ENCODE measurements at regions not wholly inside any gene's neighbourhood (a gene's known extent, or its start where the extent isn't known, plus 50 kb on each side); places are given as distances from the start of the nearest gene placed in this dataset.

- H3K79me2 ChIP-seq (ENCODE audit: control insufficient read depth, insufficient read depth, low read length): no peaks in the 10 kb centered on the region
- H3K27me3 ChIP-seq (ENCODE audit: control insufficient read depth, extremely low read depth, insufficient read depth, low read length): no peaks in the 10 kb centered on the region
- peaks cover 15% of the 10 kb centered on the region for H3K9me3 ChIP-seq (ENCODE audit: control insufficient read depth, low read depth, low read length)
- H3K27ac ChIP-seq (ENCODE audit: control insufficient read depth, insufficient read depth, low read length): peak overlapping the region; percentile 64
- peak overlapping the region; percentile 59 for H2AFZ ChIP-seq (ENCODE audit: control insufficient read depth, low read length)
- H4K20me1 ChIP-seq (ENCODE audit: control insufficient read depth, extremely low read depth, insufficient read depth, low read length): no peaks in the 10 kb centered on the region
- dilution Hi-C loops (cut with MboI; ENCODE audit: extremely low pct_ligation_motif_present, low sequenced_read_pairs): loop anchor here (5.0 kb wide), 1 partner anchor 77 kb away; no protein-coding TSS in a partner anchor
- peaks cover 0 to 2% of the 10 kb centered on the region in 2 experiments for H3K36me3 ChIP-seq (ENCODE audit: control insufficient read depth in 2 of 2, extremely low read depth in 1 of 2, insufficient read depth in 2 of 2, low read length in 2 of 2)
- no peak overlapping the region for H3K4me3 ChIP-seq (ENCODE audit: control insufficient read depth in 2 of 3, extremely low read depth in 1 of 3, insufficient read depth in 2 of 3, low read depth in 1 of 3, low read length in 3 of 3)
- no peak overlapping the region for H3K9ac ChIP-seq (ENCODE audit: control insufficient read depth, extremely low read depth, insufficient read depth, low read length)
- peaks cover 30% of the 10 kb centered on the region for H3K4me1 ChIP-seq (ENCODE audit: control insufficient read depth, extremely low read depth, insufficient read depth, low read length)
- H3K9me1 ChIP-seq (ENCODE audit: control insufficient read depth, extremely low read depth, insufficient read depth, low read length): no peaks in the 10 kb centered on the region
- TF ChIP-seq CTCF (optimal IDR thresholded peaks at IDR 0.05 in 1 of 3, IDR thresholded peaks at IDR 0.05 in 1 of 3, conservative IDR thresholded peaks at IDR 0.05 in 1 of 3; ENCODE audit: extremely low read depth in 1 of 3, insufficient read depth in 2 of 3, low read length in 3 of 3) (no peak), EZH2 (IDR thresholded peaks at IDR 0.05; ENCODE audit: low read length) (no peak)
- peak overlapping the region; percentile 25 for H3K4me2 ChIP-seq (ENCODE audit: control insufficient read depth, extremely low read depth, insufficient read depth, low read depth, low read length)
- FAIRE-seq (peak; percentile 95), DNase-seq (ENCODE audit: low read depth, low spot score) (no peak)
These were observed 141.0 kb downstream of the TNFSF18 start for GRCh38 chr1:172909606-172910326.

GRCh38 chr1:172912765-172913260, 137.9 kb downstream of the TNFSF18 start:
- no peak for TF ChIP-seq EZH2 (IDR thresholded peaks at IDR 0.05; ENCODE audit: low read length)
- TF ChIP-seq CTCF (optimal IDR thresholded peaks at IDR 0.05 in 1 of 3, IDR thresholded peaks at IDR 0.05 in 1 of 3, conservative IDR thresholded peaks at IDR 0.05 in 1 of 3; ENCODE audit: extremely low read depth in 1 of 3, insufficient read depth in 2 of 3, low read length in 3 of 3): no peak
- Histone ChIP-seq H3K4me1 (ENCODE audit: control insufficient read depth, extremely low read depth, insufficient read depth, low read length) (peaks cover 35% of the 10 kb centered on the region), H3K4me3 (ENCODE audit: control insufficient read depth in 2 of 3, extremely low read depth in 1 of 3, insufficient read depth in 2 of 3, low read depth in 1 of 3, low read length in 3 of 3) (no peak overlapping the region), H2AFZ (ENCODE audit: control insufficient read depth, low read length) (no peak overlapping the region), H3K27ac (ENCODE audit: control insufficient read depth, insufficient read depth, low read length) (no peak overlapping the region), H4K20me1 (ENCODE audit: control insufficient read depth, extremely low read depth, insufficient read depth, low read length) (no peaks in the 10 kb centered on the region), H3K9me3 (ENCODE audit: control insufficient read depth, low read depth, low read length) (peaks cover 13% of the 10 kb centered on the region), H3K79me2 (ENCODE audit: control insufficient read depth, insufficient read depth, low read length) (no peaks in the 10 kb centered on the region), H3K27me3 (ENCODE audit: control insufficient read depth, extremely low read depth, insufficient read depth, low read length) (no peaks in the 10 kb centered on the region), H3K9me1 (ENCODE audit: control insufficient read depth, extremely low read depth, insufficient read depth, low read length) (no peaks in the 10 kb centered on the region), H3K36me3 (ENCODE audit: control insufficient read depth in 2 of 2, extremely low read depth in 1 of 2, insufficient read depth in 2 of 2, low read length in 2 of 2) (peaks cover 0 to 2% of the 10 kb centered on the region in 2 experiments), H3K9ac (ENCODE audit: control insufficient read depth, extremely low read depth, insufficient read depth, low read length) (no peak overlapping the region), H3K4me2 (ENCODE audit: control insufficient read depth, extremely low read depth, insufficient read depth, low read depth, low read length) (no peak overlapping the region)
- dilution Hi-C loops (cut with MboI; ENCODE audit: extremely low pct_ligation_motif_present, low sequenced_read_pairs): loop anchor here (5.0 kb wide), 1 partner anchor 81 kb away; no protein-coding TSS in a partner anchor
- FAIRE-seq: no peak
- no peak for DNase-seq (ENCODE audit: low read depth, low spot score)
